Left colon (tissue), 2 donors: ENCODE measurements at regions not wholly inside any gene's neighbourhood (a gene's known extent, or its start where the extent isn't known, plus 50 kb on each side); places are given as distances from the start of the nearest gene placed in this dataset.
"Not testable (repeated sequence)": the region's sequence is repeated elsewhere in the genome, so short reads cannot be mapped to it uniquely, and the experiment has no call there.

Source experiments
- ATAC-seq: fragments of 200-7000 bp; cut with Tn5 transposase; one replicate; pipeline ENCODE4 v1.9.1; 2020; ENCODE audit warnings: mild to moderate bottlenecking, moderate library complexity
- DNase-seq, 2 donors: peaks; one replicate each; pipeline ENCODE4 v3.0.0-alpha.2; 2020
- intact Hi-C, 2 donors: fragments of 100-400 bp; cut with DNase I in 1 of 2; cut with micrococcal nuclease in 1 of 2; formaldehyde crosslinking; loops; one replicate each; pipeline versions ENCODE4 v1.11.2 to v1.14.0; 2022; cut with DNase I, micrococcal nuclease
- donor health status: DM: no; HTN: no; CAD: no.
- donor health status: DM: yes; HTN: yes; CAD: no.

- DNase-seq, intact Hi-C loops, ATAC-seq: not testable (repeated sequence)
These were observed 1908.7 kb downstream of the PCDH9 start for GRCh38 chr13:65321423-65321822.

GRCh38 chr13:65314008-65314407, 1916.1 kb downstream of the PCDH9 start:
- intact Hi-C loops = no loop called here

GRCh38 chr13:65310663-65311328, 1919.3 kb downstream of the PCDH9 start:
- no peak for DNase-seq
- intact Hi-C loops = no loop called here
- no peak for ATAC-seq

More at GRCh38 chr13:65314008-65314407, 1916.1 kb downstream of the PCDH9 start:
- ATAC-seq (no peak), DNase-seq (no peak)

GRCh38 chr13:65309906-65310305, 1920.2 kb downstream of the PCDH9 start:
- no peak for DNase-seq
- intact Hi-C loops = no loop called here
- ATAC-seq = no peak

- ATAC-seq, intact Hi-C loops, DNase-seq: not testable (repeated sequence)
These were observed 1921.4 kb downstream of the PCDH9 start for GRCh38 chr13:65308729-65309128.

GRCh38 chr13:65307056-65307455, 1923.1 kb downstream of the PCDH9 start:
- intact Hi-C loops = no loop called here
- ATAC-seq (no peak), DNase-seq (no peak)

GRCh38 chr13:65302691-65303090, 1927.4 kb downstream of the PCDH9 start:
- intact Hi-C loops = no loop called here
- DNase-seq = no peak
- no peak for ATAC-seq

- DNase-seq (no peak), ATAC-seq (no peak)
- intact Hi-C loops = no loop called here
These were observed 1928.6 kb downstream of the PCDH9 start for GRCh38 chr13:65301506-65301905.

- DNase-seq (no peak), ATAC-seq (no peak)
- intact Hi-C loops = no loop called here
These were observed 1929.9 kb downstream of the PCDH9 start for GRCh38 chr13:65300220-65300619.

- intact Hi-C loops = no loop called here
- ATAC-seq = no peak
- no peak for DNase-seq
These were observed 1936.5 kb downstream of the PCDH9 start for GRCh38 chr13:65293530-65294198.

- ATAC-seq = no peak
These were observed 1937.6 kb downstream of the PCDH9 start for GRCh38 chr13:65292488-65292901.

GRCh38 chr13:65287405-65287804, 1942.7 kb downstream of the PCDH9 start:
- ATAC-seq (no peak), DNase-seq (no peak)
- intact Hi-C loops = no loop called here

More at GRCh38 chr13:65292488-65292901, 1937.6 kb downstream of the PCDH9 start:
- no peak for DNase-seq
- intact Hi-C loops = no loop called here

GRCh38 chr13:65275838-65276630, 1954.1 kb downstream of the PCDH9 start:
- ATAC-seq = no peak
- no peak for DNase-seq
- intact Hi-C loops = no loop called here

- ATAC-seq (no peak), DNase-seq (no peak)
- intact Hi-C loops = no loop called here
These were observed 1955.0 kb downstream of the PCDH9 start for GRCh38 chr13:65275108-65275507.

- DNase-seq, intact Hi-C loops, ATAC-seq: not testable (repeated sequence)
These were observed 1956.2 kb downstream of the PCDH9 start for GRCh38 chr13:65273811-65274420.

- intact Hi-C loops = no loop called here
- DNase-seq (no peak), ATAC-seq (no peak)
These were observed 1962.1 kb downstream of the PCDH9 start for GRCh38 chr13:65268009-65268408.

GRCh38 chr13:65265988-65266387, 1964.1 kb downstream of the PCDH9 start:
- DNase-seq = no peak
- intact Hi-C loops = no loop called here
- no peak for ATAC-seq

- DNase-seq = no peak
- ATAC-seq = no peak
- intact Hi-C loops = no loop called here
These were observed 1966.1 kb downstream of the PCDH9 start for GRCh38 chr13:65264066-65264465.
